A673 (cell line): ENCODE measurements at regions not wholly inside any gene's neighbourhood (a gene's known extent, or its start where the extent isn't known, plus 50 kb on each side); places are given as distances from the start of the nearest gene placed in this dataset.

Experiments
- CTCF ChIP-seq: fragments of 300-800, 200-600 bp; sonication (generic); conservative IDR thresholded peaks from 2 replicates; pipeline ENCODE4 v1.5.1; 2017; ENCODE audit warnings: low read depth, mild to moderate bottlenecking, antibody characterized with exemption, low read length, moderate library complexity, mixed read lengths
- EZH2 ChIP-seq: fragments of 200-600 bp; sonication (generic); IDR thresholded peaks from 2 replicates; pipeline ENCODE4 v1.6.1; 2017; ENCODE audit warnings: borderline replicate concordance, low read depth, mild to moderate bottlenecking, mixed read lengths, antibody characterized with exemption, low read length; ENCODE audit not compliant: poor library complexity, severe bottlenecking

- TF ChIP-seq CTCF (no peak), EZH2 (no peak)
Measured at GRCh38 chr6:132959639-132960326, 145.4 kb downstream of the RPS12 start.
